ENCODE measurements at regions not wholly inside any gene's neighbourhood (a gene's known extent, or its start where the extent isn't known, plus 50 kb on each side); places are given as distances from the start of the nearest gene placed in this dataset.

GRCh38 chr20:11080781-11081377 lies 407.1 kb upstream of the JAG1 start:
- DNase-seq (ENCODE audit: low spot score in 2 of 2) = no peak

GRCh38 chr20:11083841-11084240 lies 410.0 kb upstream of the JAG1 start:
- no peak overlapping the region for H3K4me3 ChIP-seq (ENCODE audit: low read depth, poor library complexity, severe bottlenecking)
- WGBS, 2 donors = 87 to 88% methylated on average over 2 of the region's 2 CpGs
- DNase-seq (ENCODE audit: low spot score in 2 of 2) = no peak
- TF ChIP-seq POLR2A (IDR thresholded peaks at IDR 0.05) (no peak), CTCF (IDR thresholded peaks at IDR 0.05) (no peak)
- intact Hi-C loops (cut with DNase I; ENCODE audit: low total_unique reads) = no loop called here

More at GRCh38 chr20:11080781-11081377, 407.1 kb upstream of the JAG1 start:
- intact Hi-C loops (cut with DNase I; ENCODE audit: low total_unique reads) = no loop called here
- WGBS, 2 donors = 81 to 83% methylated on average over 8 of the region's 8 CpGs
- no peak overlapping the region for H3K4me3 ChIP-seq (ENCODE audit: low read depth, poor library complexity, severe bottlenecking)
- TF ChIP-seq POLR2A (IDR thresholded peaks at IDR 0.05) (no peak), CTCF (IDR thresholded peaks at IDR 0.05) (no peak)

GRCh38 chr20:11084508-11084907 lies 410.7 kb upstream of the JAG1 start:
- H3K4me3 ChIP-seq (ENCODE audit: low read depth, poor library complexity, severe bottlenecking) = no peak overlapping the region
- no peak for DNase-seq (ENCODE audit: low spot score in 2 of 2)
- no peak for TF ChIP-seq POLR2A (IDR thresholded peaks at IDR 0.05)
- TF ChIP-seq CTCF (IDR thresholded peaks at IDR 0.05) = no peak

GRCh38 chr20:11086970-11087369 lies 413.2 kb upstream of the JAG1 start:
- DNase-seq (ENCODE audit: low spot score in 2 of 2) = no peak
- 77 to 97% methylated on average over 5 of the region's 5 CpGs for WGBS, 2 donors
- no peak for TF ChIP-seq CTCF (IDR thresholded peaks at IDR 0.05)
- TF ChIP-seq POLR2A (IDR thresholded peaks at IDR 0.05) = no peak
- no peak overlapping the region for H3K4me3 ChIP-seq (ENCODE audit: low read depth, poor library complexity, severe bottlenecking)
- intact Hi-C loops (cut with DNase I; ENCODE audit: low total_unique reads) = no loop called here

More at GRCh38 chr20:11084508-11084907, 410.7 kb upstream of the JAG1 start:
- intact Hi-C loops (cut with DNase I; ENCODE audit: low total_unique reads) = no loop called here

GRCh38 chr20:11090751-11091150 lies 417.0 kb upstream of the JAG1 start:
- H3K4me3 ChIP-seq (ENCODE audit: low read depth, poor library complexity, severe bottlenecking) = no peak overlapping the region
- 48 to 63% methylated on average over 1 of the region's 1 CpG for WGBS, 2 donors
- intact Hi-C loops (cut with DNase I; ENCODE audit: low total_unique reads) = no loop called here
- no peak for DNase-seq (ENCODE audit: low spot score in 2 of 2)
- no peak for TF ChIP-seq POLR2A (IDR thresholded peaks at IDR 0.05)
- TF ChIP-seq CTCF (IDR thresholded peaks at IDR 0.05) = no peak

- WGBS, 2 donors = 48 to 68% methylated on average over 1 of the region's 1 CpG
- no peak for DNase-seq (ENCODE audit: low spot score in 2 of 2)
- TF ChIP-seq POLR2A (IDR thresholded peaks at IDR 0.05) (no peak), CTCF (IDR thresholded peaks at IDR 0.05) (no peak)
These were observed 417.7 kb upstream of the JAG1 start for GRCh38 chr20:11091511-11091910.

More at GRCh38 chr20:11091511-11091910, 417.7 kb upstream of the JAG1 start:
- no peak overlapping the region for H3K4me3 ChIP-seq (ENCODE audit: low read depth, poor library complexity, severe bottlenecking)
- intact Hi-C loops (cut with DNase I; ENCODE audit: low total_unique reads) = no loop called here

All from lower leg skin (tissue), 4 donors.